ENCODE measurements at regions not wholly inside any gene's neighbourhood (a gene's known extent, or its start where the extent isn't known, plus 50 kb on each side); places are given as distances from the start of the nearest gene placed in this dataset.

DNA sequence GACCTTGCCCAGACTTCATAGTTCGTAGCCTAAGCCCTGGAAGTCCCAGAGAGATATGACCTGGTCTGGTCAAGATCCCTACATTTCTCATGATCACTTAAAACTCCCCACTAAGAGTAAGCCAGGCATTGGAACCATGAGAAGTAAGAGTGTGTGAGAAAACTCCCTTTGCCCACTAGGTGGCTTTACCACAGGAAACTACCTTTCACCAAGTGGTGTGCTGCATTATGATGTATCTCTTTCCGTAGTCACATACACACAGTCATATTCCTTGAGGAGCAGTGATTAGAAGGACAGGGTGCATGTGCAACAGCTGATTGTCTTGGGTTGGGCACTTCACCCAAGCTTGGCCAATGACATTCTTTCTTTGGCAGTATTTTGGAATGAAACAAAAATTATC is 639.3 kb downstream of the KCNJ2 start:
- DNase-seq: no peak

DNA sequence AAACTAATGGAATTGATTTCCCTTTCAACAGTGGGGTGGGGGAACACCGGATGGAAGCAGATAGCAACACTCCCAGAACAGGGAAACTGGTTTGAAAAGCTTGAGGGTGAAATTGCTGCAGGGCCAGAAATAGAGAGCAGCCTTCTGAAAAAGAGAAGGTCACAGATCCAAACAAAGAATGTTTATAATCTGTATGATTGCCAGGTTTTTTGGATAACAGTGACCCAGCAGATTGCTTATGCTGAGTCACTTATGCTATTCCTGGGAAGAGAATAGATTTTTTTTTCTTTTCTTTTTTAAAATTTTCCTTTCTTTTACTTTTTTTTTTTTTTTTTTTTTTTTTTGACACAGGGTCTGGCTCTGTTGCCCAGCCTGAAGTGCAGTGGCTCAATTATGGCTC is 641.3 kb downstream of the KCNJ2 start:
- DNase-seq: no peak

DNA sequence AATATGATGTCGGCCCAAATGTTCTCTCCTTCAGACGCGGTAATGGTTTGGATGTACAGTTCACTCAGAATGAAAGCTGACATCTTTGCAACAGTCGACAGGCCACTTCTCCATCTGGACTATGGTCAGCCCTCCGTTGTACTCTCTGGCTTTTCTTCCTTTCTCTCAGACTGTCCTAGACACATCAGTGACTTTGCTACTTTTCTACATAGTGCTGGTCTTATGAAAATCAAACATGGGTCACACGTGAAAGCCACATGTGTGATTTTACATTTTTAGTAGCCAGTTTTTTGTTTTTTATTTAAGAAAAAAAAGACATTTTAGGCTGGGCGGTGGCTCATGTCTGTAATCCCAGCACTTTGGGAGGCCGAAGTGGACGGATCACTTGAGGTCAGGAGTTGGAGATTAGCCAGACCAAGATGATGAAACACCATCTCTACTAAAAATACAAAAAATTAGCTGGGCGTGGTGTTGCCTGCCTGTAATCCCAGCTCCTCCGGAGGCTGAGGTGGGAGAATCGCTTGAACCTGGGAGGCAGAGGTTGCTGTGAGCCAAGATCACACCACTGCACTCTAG is 644.1 kb downstream of the KCNJ2 start:
- no peak for DNase-seq

DNA sequence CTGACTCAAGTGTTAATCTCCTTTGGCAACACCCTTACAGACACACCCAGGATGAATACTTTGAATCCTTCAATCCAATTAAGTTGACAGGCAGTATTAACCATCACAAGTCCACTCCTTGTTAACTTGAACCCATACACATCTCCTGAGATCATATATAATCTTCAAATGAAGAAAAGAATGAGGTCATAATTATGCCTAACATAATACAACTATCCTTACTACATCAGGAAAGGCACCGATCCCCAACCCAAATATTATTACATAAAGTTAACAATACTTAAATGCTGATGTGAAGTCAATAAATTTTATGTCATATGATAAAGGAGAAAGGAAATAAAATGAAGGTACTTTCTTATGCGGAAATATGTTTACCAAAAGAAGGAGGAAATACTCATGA is 649.9 kb downstream of the KCNJ2 start:
- DNase-seq: no peak

DNA sequence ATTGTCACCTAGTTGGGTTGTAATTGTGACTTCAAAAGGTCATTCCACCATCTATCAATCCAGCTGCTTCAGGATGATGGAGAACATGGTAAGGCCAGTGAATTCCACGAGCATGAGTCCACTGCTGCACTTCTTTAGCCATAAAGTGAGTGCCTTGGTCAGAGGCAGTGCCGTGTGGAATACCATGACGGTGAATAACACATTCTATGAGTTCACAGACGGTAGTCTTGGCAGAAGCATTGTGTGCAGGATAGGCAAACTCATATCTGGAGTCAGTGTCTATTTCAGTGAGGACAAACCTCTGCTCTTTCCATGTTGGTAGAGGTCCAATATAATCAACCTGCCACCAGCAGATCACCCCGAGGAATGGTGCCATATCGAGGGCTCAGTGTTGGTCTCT is 650.9 kb downstream of the KCNJ2 start:
- no peak for DNase-seq

DNA sequence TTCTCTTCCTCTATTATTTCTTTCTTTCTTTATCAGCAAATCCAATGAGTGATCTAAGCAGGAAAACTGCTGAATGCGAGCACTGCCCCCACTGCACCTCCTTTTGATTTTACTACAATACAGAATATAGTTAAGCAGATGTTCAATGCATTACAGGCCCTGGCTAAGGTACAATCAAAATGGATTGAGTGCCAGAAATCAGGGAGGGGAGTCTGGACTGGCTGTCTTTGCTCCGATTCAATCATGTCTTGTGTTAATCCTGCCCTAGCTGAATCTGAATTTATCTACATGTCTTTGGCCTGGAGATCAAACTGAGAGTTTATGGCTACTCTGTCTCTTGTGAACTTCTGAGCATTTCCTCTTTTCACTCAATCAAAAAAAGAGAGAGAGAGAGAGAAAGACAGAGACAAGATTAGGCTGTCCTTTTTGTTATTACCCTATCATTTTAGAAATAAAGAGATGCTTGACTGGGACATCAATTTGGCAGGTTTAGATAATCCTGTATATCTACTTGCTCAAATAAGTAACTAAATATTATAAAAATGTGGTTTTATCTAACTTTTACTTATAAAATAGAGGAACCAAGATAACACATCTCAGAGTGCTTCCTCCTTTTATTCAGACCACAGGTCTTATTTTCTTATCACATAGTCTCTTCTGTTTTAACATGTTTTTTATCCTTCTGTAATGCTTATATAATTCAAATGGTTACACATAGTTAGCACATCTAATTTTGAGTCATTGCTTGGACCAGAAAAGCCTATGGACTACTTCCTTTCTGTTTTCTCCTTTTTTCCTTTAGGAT is 656.2 kb downstream of the KCNJ2 start:
- DNase-seq: no peak

DNA sequence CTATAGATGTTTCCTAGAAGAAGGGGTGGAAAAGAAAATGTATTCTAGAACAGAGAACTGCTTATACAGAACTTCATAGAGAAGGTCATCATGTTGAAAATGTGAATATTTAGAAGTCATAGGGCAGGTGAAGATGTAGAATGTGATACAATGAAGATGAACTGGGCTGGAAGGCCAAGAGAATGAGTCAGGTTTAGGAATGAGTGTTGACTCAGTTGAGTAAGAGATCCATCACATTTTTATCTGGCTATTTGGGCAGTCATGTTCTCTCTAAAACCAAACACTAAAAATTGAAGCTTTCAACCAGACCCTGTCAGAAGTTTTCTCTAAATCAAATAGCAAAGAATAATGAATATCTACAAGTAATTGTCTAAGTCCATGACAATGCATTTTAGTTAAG is 660.5 kb downstream of the KCNJ2 start:
- no peak for DNase-seq

DNA sequence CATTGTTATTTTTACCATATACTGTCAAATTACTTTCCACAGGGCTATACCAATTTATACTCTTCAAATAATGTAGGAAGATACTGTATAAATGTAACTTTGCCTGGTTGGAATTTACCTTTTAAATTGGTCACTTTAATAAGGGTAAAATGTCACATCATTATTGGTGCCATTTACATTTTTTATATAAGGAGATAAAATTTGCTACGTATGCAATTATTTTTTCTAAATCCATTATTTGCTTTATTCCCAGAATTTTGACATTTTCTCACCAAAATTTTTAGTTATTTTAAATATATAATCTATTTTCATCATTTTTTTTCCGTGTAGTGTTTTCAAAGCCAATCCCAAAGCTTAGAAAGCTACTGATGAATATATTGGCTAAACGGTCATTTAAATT is 664.7 kb downstream of the KCNJ2 start:
- no peak for DNase-seq

DNA sequence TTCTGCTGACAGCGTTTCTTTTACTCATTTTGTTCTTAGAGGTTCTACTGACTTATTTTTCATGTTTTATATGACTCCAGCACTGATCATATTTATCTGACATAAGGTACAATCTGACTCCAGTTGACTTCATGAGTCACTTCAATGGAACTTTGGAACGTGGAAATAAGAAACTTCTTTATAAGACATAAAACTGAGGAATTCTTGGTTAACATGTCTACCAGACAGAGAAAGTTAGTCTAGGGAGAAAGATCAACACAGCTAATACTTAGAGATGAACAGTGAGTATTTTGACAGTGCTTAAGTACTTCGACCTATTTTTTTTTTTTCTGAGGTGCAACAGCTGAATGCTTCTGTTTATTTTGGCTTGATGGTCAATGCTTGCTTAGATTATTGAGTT is 679.5 kb downstream of the KCNJ2 start:
- no peak for DNase-seq

DNA sequence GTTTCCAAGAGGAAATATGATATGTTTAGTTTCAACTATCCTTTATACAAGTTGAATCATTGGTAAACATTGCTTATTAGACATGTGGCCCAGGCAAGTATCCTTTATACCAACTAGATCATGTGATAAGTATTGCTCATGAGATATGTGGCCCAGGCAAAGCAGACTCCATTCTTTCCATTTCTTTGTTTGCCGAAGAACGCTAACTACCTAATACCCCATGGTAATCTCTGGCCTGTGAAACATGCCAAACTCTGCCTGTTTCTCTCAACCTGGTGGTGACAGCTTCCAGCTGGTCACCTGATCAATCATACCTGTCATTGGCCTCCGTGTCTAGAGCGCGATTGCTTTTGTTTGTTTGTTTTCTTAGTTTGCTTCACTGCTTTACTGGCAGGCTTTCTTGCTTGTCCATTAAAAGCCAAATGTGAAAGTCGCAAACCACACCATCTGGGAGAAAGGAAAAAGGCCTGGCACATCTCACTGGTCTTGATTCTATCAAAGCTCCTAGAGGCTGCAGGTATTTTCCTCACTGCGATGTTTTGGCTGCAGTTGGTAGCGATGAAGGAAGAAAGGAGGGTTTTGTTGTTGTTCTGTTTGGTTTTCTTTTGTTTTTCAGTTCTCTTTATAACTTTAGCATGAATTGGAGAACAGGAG is 686.2 kb downstream of the KCNJ2 start:
- DNase-seq: peak; percentile 15

DNA sequence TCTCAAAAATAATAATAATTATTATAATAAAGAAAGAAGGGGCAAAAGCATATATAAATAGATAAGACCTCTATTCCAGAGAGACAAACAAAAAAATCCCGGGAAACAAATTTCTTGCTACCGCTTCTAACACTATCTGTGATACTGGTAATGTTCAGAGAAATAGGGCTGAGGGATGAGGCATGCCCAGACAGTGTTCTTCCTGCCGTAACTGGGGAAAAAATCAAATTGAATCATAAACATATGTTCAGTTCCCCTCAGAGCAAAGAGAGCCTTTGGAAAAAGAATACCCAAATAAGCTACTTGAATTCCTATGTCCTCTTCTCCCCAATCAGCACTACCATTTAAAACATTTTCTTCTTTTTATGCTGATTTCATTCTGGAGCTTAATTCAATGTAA is 688.0 kb downstream of the KCNJ2 start:
- DNase-seq: no peak

DNA sequence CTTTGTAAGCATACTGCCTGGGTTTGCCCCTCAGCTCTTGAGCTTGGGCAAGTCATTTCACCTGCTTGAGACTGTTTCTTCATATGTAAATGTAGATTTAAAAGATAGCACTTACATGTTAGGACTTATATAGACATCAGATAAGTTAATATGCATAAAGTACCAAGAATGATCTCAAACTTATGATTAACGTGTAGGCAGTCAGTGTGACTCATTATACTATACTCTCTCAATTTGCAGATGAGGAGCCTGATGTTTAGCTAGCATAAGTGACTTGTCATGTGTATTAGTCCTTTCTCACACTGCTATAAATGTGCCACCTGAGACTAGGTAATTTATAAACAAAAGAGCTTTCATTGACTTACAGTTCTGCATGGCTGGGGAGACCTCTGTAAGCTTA is 690.5 kb downstream of the KCNJ2 start:
- DNase-seq: no peak

DNA sequence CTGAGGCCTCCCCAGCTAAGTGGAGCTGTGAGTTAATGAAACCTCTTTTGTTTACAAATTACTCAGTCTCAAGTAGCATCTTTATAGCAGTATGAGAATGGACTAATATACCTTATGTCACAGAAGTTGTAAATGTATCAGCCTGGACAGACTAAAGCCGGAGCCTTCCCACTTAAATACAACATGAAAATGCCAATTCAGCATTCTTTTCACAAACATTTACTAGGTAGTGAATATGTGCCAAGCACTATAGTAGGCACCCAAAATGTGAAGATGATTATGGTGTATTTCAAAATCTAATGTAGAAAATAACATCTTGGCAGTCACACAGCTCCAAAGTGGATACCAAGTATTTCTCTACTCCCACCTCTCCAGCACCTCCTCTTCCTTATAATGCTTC is 693.0 kb downstream of the KCNJ2 start:
- no peak for DNase-seq

DNA sequence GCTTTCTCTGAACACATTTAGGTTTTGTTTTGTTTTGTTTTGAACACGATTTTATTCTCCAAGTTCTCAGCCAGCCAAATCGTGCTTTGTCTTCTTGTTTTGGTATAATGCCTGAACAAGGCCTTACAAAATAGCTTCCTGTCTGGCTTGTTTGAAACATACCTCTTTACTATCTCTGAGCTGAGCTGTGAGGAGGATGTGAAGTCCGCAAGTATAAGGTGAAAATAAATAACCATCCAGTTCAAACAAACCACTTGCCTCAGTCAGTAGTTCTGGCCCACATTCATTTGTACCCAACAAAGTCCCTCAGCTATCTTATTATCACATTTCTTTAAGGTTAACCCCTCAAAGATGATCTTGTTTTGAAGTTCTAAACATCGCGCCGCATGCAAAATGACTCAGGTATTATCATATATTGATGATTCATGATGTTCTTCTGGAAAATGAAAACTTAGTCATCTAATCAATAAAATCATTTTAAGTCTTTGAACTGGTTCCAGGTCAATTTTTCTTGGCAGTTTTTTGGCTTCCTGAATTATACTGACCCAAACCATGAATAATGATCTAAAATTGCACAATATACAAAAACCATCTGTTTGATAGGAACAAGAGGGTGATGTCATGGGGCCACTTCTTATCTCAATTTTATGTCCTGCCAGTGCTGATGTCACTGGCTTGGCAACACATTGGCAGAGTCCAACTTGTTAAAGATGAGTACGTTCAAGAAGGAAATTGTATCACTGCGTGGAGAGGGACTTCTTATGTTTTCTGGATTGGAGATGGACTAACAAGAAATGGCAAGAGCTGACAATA is 694.3 kb downstream of the KCNJ2 start:
- DNase-seq: no peak

DNA sequence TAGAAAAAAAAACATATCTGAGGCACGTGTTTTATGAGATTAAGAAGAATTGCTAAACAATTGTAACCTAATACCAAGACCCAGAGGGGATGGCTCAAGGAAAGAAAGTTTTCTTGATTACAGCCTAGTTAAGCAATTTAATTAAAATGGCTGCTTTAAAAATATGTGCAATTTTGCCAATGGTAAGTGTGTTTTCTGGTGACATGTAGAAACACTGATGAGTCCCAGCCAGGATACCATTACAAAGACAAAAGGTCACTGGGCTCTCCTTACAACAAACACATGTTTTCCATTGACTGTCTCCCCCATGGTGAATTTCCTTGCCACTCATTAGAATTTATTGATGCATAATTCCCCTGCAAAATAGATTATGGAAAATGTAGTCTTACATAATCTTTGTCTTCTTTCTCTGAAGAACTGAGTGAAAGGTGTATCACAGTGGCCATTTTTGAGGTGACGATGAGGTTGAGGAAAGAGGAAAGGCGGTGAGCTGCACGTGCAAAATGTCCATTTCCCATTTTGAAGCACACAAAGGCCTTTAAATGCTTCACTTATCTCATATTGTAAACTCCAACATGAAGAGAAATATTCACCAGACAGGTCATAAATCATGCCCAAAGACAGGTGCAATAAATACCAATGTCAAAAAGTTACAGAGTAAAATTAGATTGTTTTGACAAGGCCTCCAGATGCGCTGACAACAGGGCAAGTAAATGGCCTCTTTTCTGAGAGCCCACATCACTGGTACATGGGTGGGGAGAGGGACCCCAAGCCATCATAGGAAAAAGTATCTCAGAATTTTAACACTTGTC is 696.9 kb downstream of the KCNJ2 start:
- no peak for DNase-seq

DNA sequence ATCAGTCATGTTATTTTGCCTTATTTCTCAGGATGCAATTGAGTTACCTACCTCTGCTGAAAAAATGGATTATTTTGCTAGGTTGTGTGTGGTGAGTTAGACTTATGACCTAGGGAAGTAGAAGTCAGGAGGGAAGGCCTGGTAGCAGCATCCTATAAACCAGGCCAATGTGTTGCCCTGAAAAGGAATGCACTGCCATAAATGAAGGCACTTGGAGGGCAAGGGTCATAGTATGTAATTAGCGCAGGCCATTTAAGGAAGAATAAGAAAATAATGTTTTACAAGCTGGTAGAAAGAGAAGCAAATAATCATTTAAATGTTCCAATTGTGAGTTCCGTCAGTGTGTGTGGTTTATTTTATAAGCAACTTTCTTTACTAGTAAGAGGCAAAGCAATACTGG is 698.8 kb downstream of the KCNJ2 start:
- DNase-seq: no peak

DNA sequence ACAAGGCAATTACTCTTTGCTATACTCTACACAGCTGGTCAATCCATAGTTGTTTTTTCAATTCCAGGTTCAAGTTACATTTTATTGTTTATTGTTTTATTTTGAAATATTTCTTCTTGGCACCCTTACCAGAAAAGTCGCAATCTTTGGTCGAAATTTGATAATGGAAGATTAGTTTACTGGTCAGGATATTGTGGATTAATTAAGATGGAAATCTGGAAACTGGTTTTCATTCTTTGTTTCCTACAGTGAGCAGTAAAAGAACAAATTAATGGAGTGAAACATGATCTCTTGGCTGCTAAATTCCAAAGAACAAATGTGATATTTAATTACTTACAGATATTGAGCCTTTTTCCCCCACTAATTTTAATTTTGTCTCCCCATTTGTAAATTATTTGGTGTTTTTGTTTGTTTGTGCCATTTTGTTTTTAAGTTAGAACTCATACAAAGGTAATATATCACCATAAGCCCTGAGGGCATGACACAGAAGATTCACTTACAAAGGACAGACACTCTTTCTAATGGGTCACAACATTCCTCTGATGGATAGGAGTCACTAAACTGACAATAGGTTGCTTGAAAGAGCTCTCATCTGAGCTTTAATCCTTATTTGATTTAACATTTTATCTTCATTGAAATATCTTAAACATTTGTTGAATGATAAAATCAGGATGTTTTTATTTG is 700.2 kb downstream of the KCNJ2 start:
- no peak for DNase-seq

DNA sequence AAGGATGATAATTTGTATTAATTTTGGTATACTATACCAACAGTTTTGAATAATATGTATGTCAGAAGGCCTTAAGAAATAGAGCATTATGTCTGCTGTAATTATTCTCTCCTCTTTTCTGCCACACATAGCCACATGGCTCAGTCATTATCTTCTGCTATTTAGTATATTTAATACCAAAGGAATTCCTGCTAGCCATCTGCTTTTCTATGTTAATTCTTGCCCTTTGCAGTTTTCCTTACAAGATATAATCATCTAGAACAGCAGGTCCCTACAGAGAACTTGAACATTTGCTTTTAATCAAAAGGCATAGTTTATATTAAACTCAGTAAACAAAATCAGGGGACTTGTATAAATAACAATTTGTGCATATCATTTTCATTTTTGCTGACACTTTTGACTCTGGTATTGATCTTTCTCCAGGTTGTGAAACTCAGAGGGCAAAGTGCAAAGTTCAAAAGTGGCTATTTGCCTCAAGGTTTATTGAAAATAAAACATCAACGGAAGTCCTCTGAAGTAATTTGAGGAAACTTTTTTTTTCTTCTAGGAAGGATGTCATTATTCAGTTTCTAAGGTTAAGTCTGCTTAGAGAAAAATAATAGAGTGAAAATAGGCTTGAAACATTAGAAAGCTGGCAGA is 702.0 kb downstream of the KCNJ2 start:
- no peak for DNase-seq

DNA sequence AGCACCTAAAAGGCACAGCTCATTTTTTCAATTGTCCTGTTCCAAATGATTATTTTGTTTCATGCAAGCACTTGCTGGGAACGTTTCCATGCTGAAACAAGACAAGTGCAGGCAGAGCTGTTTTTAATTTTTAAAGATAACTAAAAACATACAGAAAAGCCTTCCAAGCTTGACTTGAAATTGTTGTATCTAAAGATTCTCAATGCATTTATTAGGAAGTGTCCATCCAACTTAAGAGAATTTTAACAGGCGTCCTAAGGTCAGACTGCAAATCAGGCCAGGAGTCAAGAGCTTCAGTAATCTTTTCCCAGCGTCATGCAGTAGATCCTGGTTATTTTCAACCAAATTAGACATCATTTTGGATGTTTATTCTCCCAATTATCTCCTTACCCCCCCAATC is 702.8 kb downstream of the KCNJ2 start:
- no peak for DNase-seq

DNA sequence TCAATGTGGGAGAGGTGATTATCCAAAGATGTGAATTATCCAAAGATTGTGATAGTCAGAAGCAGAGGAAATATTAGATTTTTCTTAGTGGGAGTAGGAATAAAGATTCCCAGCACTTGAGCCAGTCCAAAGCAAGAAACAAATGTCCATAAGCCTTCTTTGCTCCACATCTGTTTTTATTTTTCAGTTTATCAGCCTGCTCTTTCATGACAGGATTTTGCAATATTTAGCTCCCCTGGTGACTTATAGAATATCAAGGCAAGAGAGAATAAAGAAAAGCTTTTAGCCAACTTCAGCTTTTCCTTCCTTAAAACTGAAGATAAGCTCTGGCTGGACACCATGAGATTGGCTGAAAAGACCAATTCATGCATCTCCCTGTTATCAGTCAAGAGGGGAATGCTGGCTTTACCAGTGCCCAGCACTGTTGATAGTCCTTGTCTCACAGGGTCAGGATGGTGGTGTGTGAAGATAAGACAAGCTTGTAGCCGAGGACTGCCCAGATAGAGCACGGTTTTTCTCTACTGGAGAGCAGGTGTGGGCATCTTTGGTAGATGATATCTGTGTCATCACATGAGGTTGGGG is 706.5 kb downstream of the KCNJ2 start:
- DNase-seq: no peak

DNA sequence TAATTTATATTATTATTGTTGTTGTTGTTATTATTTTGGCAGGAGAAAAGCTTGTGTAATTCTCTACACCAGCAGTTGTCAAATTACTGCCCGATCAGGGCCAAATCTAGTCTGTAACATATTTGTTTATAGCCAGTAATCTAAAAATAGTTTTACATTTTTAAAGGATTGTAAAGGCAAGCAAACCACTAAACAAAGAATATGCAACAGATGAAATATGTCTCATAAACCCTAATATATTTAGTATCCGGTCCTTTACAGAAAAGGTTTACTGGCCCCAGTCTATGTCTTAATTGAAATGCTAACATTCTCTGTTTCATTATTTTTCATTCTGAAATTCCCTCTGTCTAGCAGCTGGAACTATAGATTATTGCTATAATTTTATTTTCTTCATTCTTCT is 709.5 kb downstream of the KCNJ2 start:
- no peak for DNase-seq

All from right kidney (tissue), 1 donor.